ENCODE measurements at regions not wholly inside any gene's neighbourhood (a gene's known extent, or its start where the extent isn't known, plus 50 kb on each side); places are given as distances from the start of the nearest gene placed in this dataset.

- Histone ChIP-seq H3K36me3 (ENCODE audit: insufficient read depth) (no peaks in the 10 kb centered on the region), H3K9ac (no peak overlapping the region), H4K20me1 (ENCODE audit: insufficient read depth) (no peaks in the 10 kb centered on the region), H2AFZ (ENCODE audit: low read depth) (no peak overlapping the region), H3K4me2 (no peak overlapping the region), H3K4me1 (ENCODE audit: low read depth, poor library complexity, severe bottlenecking) (no peaks in the 10 kb centered on the region), H3K27me3 (ENCODE audit: insufficient read depth, low read depth) (no peaks in the 10 kb centered on the region), H3K4me3 (IDR thresholded peaks at IDR 0.05; ENCODE audit: insufficient read depth, low read depth, low read length) (no peak overlapping the region), H3K79me2 (ENCODE audit: insufficient read depth, low read depth) (no peaks in the 10 kb centered on the region), H3K27ac (no peak overlapping the region)
- no peak for TF ChIP-seq CTCF (conservative IDR thresholded peaks at IDR 0.05; ENCODE audit: low read depth, low read length)
Observed at GRCh38 chr3:116969135-116969534, 259.6 kb downstream of the TUSC7 start.

GRCh38 chr3:116969646-116970045 lies 260.1 kb downstream of the TUSC7 start:
- H3K4me2 ChIP-seq: no peak overlapping the region
- TF ChIP-seq CTCF (conservative IDR thresholded peaks at IDR 0.05; ENCODE audit: low read depth, low read length): no peak
- no peaks in the 10 kb centered on the region for H3K27me3 ChIP-seq (ENCODE audit: insufficient read depth, low read depth)
- no peak overlapping the region for H2AFZ ChIP-seq (ENCODE audit: low read depth)
- no peak overlapping the region for H3K9ac ChIP-seq
- H3K36me3 ChIP-seq (ENCODE audit: insufficient read depth): no peaks in the 10 kb centered on the region
- no peaks in the 10 kb centered on the region for H4K20me1 ChIP-seq (ENCODE audit: insufficient read depth)
- no peak overlapping the region for H3K4me3 ChIP-seq (IDR thresholded peaks at IDR 0.05; ENCODE audit: insufficient read depth, low read depth, low read length)
- H3K4me1 ChIP-seq (ENCODE audit: low read depth, poor library complexity, severe bottlenecking): no peaks in the 10 kb centered on the region
- H3K79me2 ChIP-seq (ENCODE audit: insufficient read depth, low read depth): no peaks in the 10 kb centered on the region
- no peak overlapping the region for H3K27ac ChIP-seq

GRCh38 chr3:116971531-116971930 lies 262.0 kb downstream of the TUSC7 start:
- Histone ChIP-seq H3K4me1 (ENCODE audit: low read depth, poor library complexity, severe bottlenecking) (no peaks in the 10 kb centered on the region), H3K27me3 (ENCODE audit: insufficient read depth, low read depth) (no peaks in the 10 kb centered on the region), H3K79me2 (ENCODE audit: insufficient read depth, low read depth) (no peaks in the 10 kb centered on the region), H4K20me1 (ENCODE audit: insufficient read depth) (no peaks in the 10 kb centered on the region), H2AFZ (ENCODE audit: low read depth) (no peak overlapping the region), H3K4me2 (no peak overlapping the region), H3K36me3 (ENCODE audit: insufficient read depth) (no peaks in the 10 kb centered on the region), H3K4me3 (IDR thresholded peaks at IDR 0.05; ENCODE audit: insufficient read depth, low read depth, low read length) (no peak overlapping the region), H3K9ac (no peak overlapping the region), H3K27ac (no peak overlapping the region)
- TF ChIP-seq CTCF (conservative IDR thresholded peaks at IDR 0.05; ENCODE audit: low read depth, low read length): no peak

GRCh38 chr3:116974702-116975101 lies 265.1 kb downstream of the TUSC7 start:
- Histone ChIP-seq H3K79me2 (ENCODE audit: insufficient read depth, low read depth) (no peaks in the 10 kb centered on the region), H3K4me3 (IDR thresholded peaks at IDR 0.05; ENCODE audit: insufficient read depth, low read depth, low read length) (no peak overlapping the region), H3K4me2 (no peak overlapping the region), H2AFZ (ENCODE audit: low read depth) (no peak overlapping the region), H3K27ac (no peak overlapping the region), H3K27me3 (ENCODE audit: insufficient read depth, low read depth) (no peaks in the 10 kb centered on the region), H3K4me1 (ENCODE audit: low read depth, poor library complexity, severe bottlenecking) (no peaks in the 10 kb centered on the region), H3K9ac (no peak overlapping the region), H3K36me3 (ENCODE audit: insufficient read depth) (no peaks in the 10 kb centered on the region), H4K20me1 (ENCODE audit: insufficient read depth) (no peaks in the 10 kb centered on the region)
- no peak for TF ChIP-seq CTCF (conservative IDR thresholded peaks at IDR 0.05; ENCODE audit: low read depth, low read length)

- no peak for TF ChIP-seq CTCF (conservative IDR thresholded peaks at IDR 0.05; ENCODE audit: low read depth, low read length)
- H2AFZ ChIP-seq (ENCODE audit: low read depth): no peak overlapping the region
Observed at GRCh38 chr3:116977441-116977840, 267.9 kb downstream of the TUSC7 start.

More at GRCh38 chr3:116977441-116977840, 267.9 kb downstream of the TUSC7 start:
- Histone ChIP-seq H3K4me3 (IDR thresholded peaks at IDR 0.05; ENCODE audit: insufficient read depth, low read depth, low read length) (no peak overlapping the region), H3K27ac (no peak overlapping the region), H3K36me3 (ENCODE audit: insufficient read depth) (no peaks in the 10 kb centered on the region), H3K79me2 (ENCODE audit: insufficient read depth, low read depth) (no peaks in the 10 kb centered on the region), H3K4me1 (ENCODE audit: low read depth, poor library complexity, severe bottlenecking) (no peaks in the 10 kb centered on the region), H3K27me3 (ENCODE audit: insufficient read depth, low read depth) (no peaks in the 10 kb centered on the region), H3K4me2 (no peak overlapping the region), H3K9ac (no peak overlapping the region), H4K20me1 (ENCODE audit: insufficient read depth) (no peaks in the 10 kb centered on the region)

Data from KMS-11 (cell line).